ENCODE measurements at regions not wholly inside any gene's neighbourhood (a gene's known extent, or its start where the extent isn't known, plus 50 kb on each side); places are given as distances from the start of the nearest gene placed in this dataset.
"Not testable (repeated sequence)": the region's sequence is repeated elsewhere in the genome, so short reads cannot be mapped to it uniquely, and the experiment has no call there.

- no peaks in the 10 kb centered on the region for H3K27me3 ChIP-seq (ENCODE audit: insufficient read depth, poor library complexity, severe bottlenecking)
- no peak overlapping the region for H3K4me3 ChIP-seq (replicated peaks; ENCODE audit: insufficient read depth, low read length)
- H3K27ac ChIP-seq (replicated peaks) = no peak overlapping the region
- DNase-seq (ENCODE audit: low read depth in 1 of 2, low spot score in 1 of 2) = no peak
- TF ChIP-seq POLR2AphosphoS5 (IDR thresholded peaks at IDR 0.05; ENCODE audit: low read depth) (no peak), SPI1 (IDR thresholded peaks at IDR 0.05; ENCODE audit: borderline replicate concordance, low read depth) (no peak), REST (IDR thresholded peaks at IDR 0.05; ENCODE audit: insufficient replicate concordance, low read depth) (no peak), GABPA (IDR thresholded peaks at IDR 0.05; ENCODE audit: low read depth) (no peak), CTCF (IDR thresholded peaks at IDR 0.05; ENCODE audit: insufficient read depth, low read length) (no peak)
These were observed 156.1 kb upstream of the IRS4 start for GRCh38 chrX:108892501-108892900.

- no peak overlapping the region for H3K4me3 ChIP-seq (replicated peaks; ENCODE audit: insufficient read depth, low read length)
- DNase-seq (ENCODE audit: low read depth in 1 of 2, low spot score in 1 of 2) = no peak
- TF ChIP-seq CTCF (IDR thresholded peaks at IDR 0.05; ENCODE audit: insufficient read depth, low read length) (no peak), REST (IDR thresholded peaks at IDR 0.05; ENCODE audit: insufficient replicate concordance, low read depth) (no peak), GABPA (IDR thresholded peaks at IDR 0.05; ENCODE audit: low read depth) (no peak), SPI1 (IDR thresholded peaks at IDR 0.05; ENCODE audit: borderline replicate concordance, low read depth) (no peak), POLR2AphosphoS5 (IDR thresholded peaks at IDR 0.05; ENCODE audit: low read depth) (no peak)
- H3K27ac ChIP-seq (replicated peaks) = no peak overlapping the region
- H3K27me3 ChIP-seq (ENCODE audit: insufficient read depth, poor library complexity, severe bottlenecking) = no peaks in the 10 kb centered on the region
These were observed 139.2 kb upstream of the IRS4 start for GRCh38 chrX:108875548-108875947.

GRCh38 chrX:108843039-108843438 lies 106.7 kb upstream of the IRS4 start:
- not testable (repeated sequence) for DNase-seq (ENCODE audit: low read depth in 1 of 2, low spot score in 1 of 2); H3K27me3 ChIP-seq (ENCODE audit: insufficient read depth, poor library complexity, severe bottlenecking); H3K4me3 ChIP-seq (replicated peaks; ENCODE audit: insufficient read depth, low read length); H3K27ac ChIP-seq (replicated peaks)

GRCh38 chrX:108833993-108834392 lies 97.6 kb upstream of the IRS4 start:
- no peak for DNase-seq (ENCODE audit: low read depth in 1 of 2, low spot score in 1 of 2)
- no peak for TF ChIP-seq REST (IDR thresholded peaks at IDR 0.05; ENCODE audit: insufficient replicate concordance, low read depth)
- no peak for TF ChIP-seq GABPA (IDR thresholded peaks at IDR 0.05; ENCODE audit: low read depth)
- H3K27me3 ChIP-seq (ENCODE audit: insufficient read depth, poor library complexity, severe bottlenecking) = no peaks in the 10 kb centered on the region

More at GRCh38 chrX:108833993-108834392, 97.6 kb upstream of the IRS4 start:
- Histone ChIP-seq H3K4me3 (replicated peaks; ENCODE audit: insufficient read depth, low read length) (no peak overlapping the region), H3K27ac (replicated peaks) (no peak overlapping the region)

All from HL-60 (cell line).